IMR-90 (cell line): ENCODE measurements at regions not wholly inside any gene's neighbourhood (a gene's known extent, or its start where the extent isn't known, plus 50 kb on each side); places are given as distances from the start of the nearest gene placed in this dataset.

Experiments used
- ATAC-seq: fragments of 200-7000 bp; cut with Tn5 transposase; 2 replicates; pipeline ENCODE4 v1.9.1; 2020; ENCODE audit warnings: low read depth, mild to moderate bottlenecking, moderate library complexity
- BruUV-seq: library from RNA; stranded (reverse); fragments of 400-500 nt; replicated peaks from 2 replicates; lab custom pipeline; 2021; lab: Mats Ljungman, UMichigan
- CTCF ChIA-PET: fragments of 300-600 bp; formaldehyde crosslinking; extraction: SDS; loops from one replicate; lab custom pipeline; 2021; ENCODE audit warnings: antibody characterized with exemption; lab: Yijun Ruan, JAX
- POLR2A ChIA-PET: fragments of 300-600 bp; sonication (Branson Sonifier 250); formaldehyde crosslinking; loops from one replicate; lab custom pipeline; 2022; ENCODE audit warnings: antibody characterized with exemption; ENCODE audit not compliant: unreplicated experiment; lab: Charles Lee
- DNase-seq: peaks from one replicate; pipeline ENCODE4 v3.0.0; 2013
- H2AFZ ChIP-seq: replicated peaks from 2 replicates; pipeline ENCODE3; 2013; ENCODE audit warnings: low read length, mild to moderate bottlenecking; ENCODE audit not compliant: poor library complexity
- H2AK5ac ChIP-seq: 2 replicates; pipeline ENCODE4 v1.6.1; 2013; ENCODE audit warnings: low read depth, low read length, inconsistent platforms
- H2AK9ac ChIP-seq: replicated peaks from 2 replicates; pipeline ENCODE3; 2013; ENCODE audit warnings: mild to moderate bottlenecking, low read depth, low read length, moderate library complexity; ENCODE audit not compliant: poor library complexity
- H2BK120ac ChIP-seq: 2 replicates; pipeline ENCODE4 v1.6.1; 2013; ENCODE audit warnings: low read depth, low read length, inconsistent platforms
- H2BK15ac ChIP-seq: 3 replicates; pipeline ENCODE4 v1.6.1; 2013; ENCODE audit warnings: low read depth, low read length, inconsistent platforms
- H2BK20ac ChIP-seq: 2 replicates; pipeline ENCODE4 v1.6.1; 2013; ENCODE audit warnings: low read depth, mild to moderate bottlenecking, inconsistent platforms, low read length, moderate library complexity
- H2BK5ac ChIP-seq: 2 replicates; pipeline ENCODE4 v1.6.1; 2013; ENCODE audit warnings: mild to moderate bottlenecking, low read depth, low read length, inconsistent platforms; ENCODE audit not compliant: poor library complexity, severe bottlenecking
- H3K14ac ChIP-seq: replicated peaks from 2 replicates; pipeline ENCODE4 v1.6.1; 2013; ENCODE audit warnings: low read depth, low read length, inconsistent platforms
- H3K18ac ChIP-seq: 2 replicates; pipeline ENCODE4 v1.6.1; 2013; ENCODE audit warnings: low read depth, low read length, control low read depth
- H3K23ac ChIP-seq: 2 replicates; pipeline ENCODE4 v1.6.1; 2013; ENCODE audit warnings: low read depth, low read length, inconsistent platforms
- H3K27ac ChIP-seq: 2 replicates; pipeline ENCODE4 v1.5.1; 2013; ENCODE audit warnings: mild to moderate bottlenecking, control low read depth, low read length; ENCODE audit not compliant: insufficient read depth
- H3K27me3 ChIP-seq: 2 replicates; pipeline ENCODE4 v1.6.1; 2013; ENCODE audit warnings: low read length; ENCODE audit not compliant: control insufficient read depth, insufficient read depth
- H3K36me3 ChIP-seq: 2 replicates; pipeline ENCODE4 v1.6.1; 2013; ENCODE audit warnings: low read length, mixed read lengths; ENCODE audit not compliant: control insufficient read depth, insufficient read depth
- H3K4ac ChIP-seq: 2 replicates; pipeline ENCODE4 v1.6.1; 2013; ENCODE audit warnings: low read depth, low read length, inconsistent platforms
- H3K4me1 ChIP-seq: 2 replicates; pipeline ENCODE4 v1.6.1; 2013; ENCODE audit warnings: low read length, mixed read lengths; ENCODE audit not compliant: control insufficient read depth, insufficient read depth
- H3K4me2 ChIP-seq: 2 replicates; pipeline ENCODE4 v1.6.1; 2013; ENCODE audit warnings: low read depth, mild to moderate bottlenecking, control low read depth, low read length, moderate library complexity
- H3K4me3 ChIP-seq: 2 replicates; pipeline ENCODE4 v1.5.1; 2013; ENCODE audit warnings: low read depth, mild to moderate bottlenecking, control low read depth, low read length, moderate library complexity; ENCODE audit not compliant: insufficient read depth
- H3K56ac ChIP-seq: 2 replicates; pipeline ENCODE4 v1.6.1; 2013; ENCODE audit warnings: low read length, inconsistent platforms; ENCODE audit not compliant: insufficient read depth; ENCODE audit errors: extremely low read depth
- H3K79me1 ChIP-seq, 2 experiments: 2 replicates each; pipeline ENCODE4 v1.6.1; 2013; ENCODE audit warnings: low read length in 2 of 2, inconsistent platforms in 1 of 2, low read depth in 1 of 2
- H3K9ac ChIP-seq: 2 replicates; pipeline ENCODE4 v1.6.1; 2013; ENCODE audit warnings: low read depth, low read length, control low read depth
- H3K9me1 ChIP-seq: 2 replicates; pipeline ENCODE4 v1.6.1; 2013; ENCODE audit warnings: low read length, inconsistent platforms; ENCODE audit not compliant: insufficient read depth
- H3K9me3 ChIP-seq: 2 replicates; pipeline ENCODE4 v1.6.1; 2013; ENCODE audit warnings: low read length; ENCODE audit not compliant: control insufficient read depth, insufficient read depth
- H4K20me1 ChIP-seq: 2 replicates; pipeline ENCODE4 v1.6.1; 2013; ENCODE audit warnings: low read length, inconsistent platforms; ENCODE audit not compliant: insufficient read depth
- H4K5ac ChIP-seq: 2 replicates; pipeline ENCODE4 v1.6.1; 2013; ENCODE audit warnings: mild to moderate bottlenecking, low read depth, low read length, control low read depth
- H4K8ac ChIP-seq, 2 experiments: 2 replicates each; pipeline ENCODE4 v1.6.1; 2013; ENCODE audit warnings: low read depth in 2 of 2, low read length in 2 of 2, control low read depth in 1 of 2, inconsistent platforms in 1 of 2
- H4K91ac ChIP-seq: 2 replicates; pipeline ENCODE4 v1.6.1; 2013; ENCODE audit warnings: low read depth, low read length, inconsistent platforms; ENCODE audit not compliant: insufficient read depth
- BHLHE40 ChIP-seq: fragments of 150-350 bp; IDR thresholded peaks from 2 replicates; pipeline ENCODE4 v1.6.1; 2016; ENCODE audit warnings: mild to moderate bottlenecking, low read depth, low read length
- CEBPB ChIP-seq: IDR thresholded peaks from 2 replicates; pipeline ENCODE4 v1.6.1; 2012; ENCODE audit warnings: low read depth, low read length, improper control_type of control experiment
- FOS ChIP-seq: fragments of 150-350 bp; IDR thresholded peaks from 2 replicates; pipeline ENCODE4 v1.6.1; 2016; ENCODE audit warnings: low read depth, low read length
- MAFK ChIP-seq: IDR thresholded peaks from 2 replicates; pipeline ENCODE4 v1.6.1; 2012; ENCODE audit warnings: low read depth, low read length, improper control_type of control experiment
- NFE2L2 ChIP-seq: fragments of 150-350 bp; IDR thresholded peaks from 2 replicates; pipeline ENCODE4 v1.6.1; 2016; ENCODE audit warnings: low read depth, mild to moderate bottlenecking, low read length
- POLR2A ChIP-seq: IDR thresholded peaks from 2 replicates; pipeline ENCODE4 v1.6.1; 2012; ENCODE audit warnings: mild to moderate bottlenecking, low read depth, low read length
- RAD21 ChIP-seq: IDR thresholded peaks from 2 replicates; pipeline ENCODE4 v1.6.1; 2012; ENCODE audit warnings: low read length, improper control_type of control experiment
- RFX5 ChIP-seq: IDR thresholded peaks from 2 replicates; pipeline ENCODE4 v1.8.0; 2012; ENCODE audit warnings: low read depth, mild to moderate bottlenecking, low read length, moderate library complexity
- WGBS, 2 experiments: methylation state at CpG; one replicate each; pipeline versions ENCODE4 v1.1.5 to v1.1.7; 2013; ENCODE audit warnings: missing lambda C conversion rate in 2 of 2; ENCODE audit not compliant: insufficient read length in 1 of 2; ENCODE audit errors: extremely low coverage in 2 of 2; 5-methylcytosine and 5-hydroxymethylcytosine counted together
- dilution Hi-C: fragments of 300-500 bp; cut with HindIII; formaldehyde crosslinking; loops from one replicate; pipeline ENCODE4 v1.14.3; 2018; ENCODE audit warnings: low sequenced_read_pairs; ENCODE audit not compliant: unreplicated experiment
- in situ Hi-C: fragments of 300-500 bp; cut with MboI; formaldehyde crosslinking; loops from 3 replicates; pipeline ENCODE4 v1.14.3; 2019; ENCODE audit warnings: low sequenced_read_pairs, inconsistent platforms, mixed read lengths
- intact Hi-C: fragments of 100-400 bp; cut with micrococcal nuclease; formaldehyde crosslinking; loops from 2 replicates; pipeline ENCODE4 v1.10.0; 2022
- TF ChIP-seq, protein P1 (sequence below): fragments of 150-350 bp; IDR thresholded peaks from 2 replicates; pipeline ENCODE4 v1.6.1; 2017; ENCODE audit warnings: mild to moderate bottlenecking, antibody characterized with exemption, low read length, low read depth
- TF ChIP-seq, protein P2 (sequence below): conservative IDR thresholded peaks from 2 replicates; pipeline ENCODE4 v1.5.1; 2012; ENCODE audit warnings: mild to moderate bottlenecking, low read depth, low read length, improper control_type of control experiment

DNA sequence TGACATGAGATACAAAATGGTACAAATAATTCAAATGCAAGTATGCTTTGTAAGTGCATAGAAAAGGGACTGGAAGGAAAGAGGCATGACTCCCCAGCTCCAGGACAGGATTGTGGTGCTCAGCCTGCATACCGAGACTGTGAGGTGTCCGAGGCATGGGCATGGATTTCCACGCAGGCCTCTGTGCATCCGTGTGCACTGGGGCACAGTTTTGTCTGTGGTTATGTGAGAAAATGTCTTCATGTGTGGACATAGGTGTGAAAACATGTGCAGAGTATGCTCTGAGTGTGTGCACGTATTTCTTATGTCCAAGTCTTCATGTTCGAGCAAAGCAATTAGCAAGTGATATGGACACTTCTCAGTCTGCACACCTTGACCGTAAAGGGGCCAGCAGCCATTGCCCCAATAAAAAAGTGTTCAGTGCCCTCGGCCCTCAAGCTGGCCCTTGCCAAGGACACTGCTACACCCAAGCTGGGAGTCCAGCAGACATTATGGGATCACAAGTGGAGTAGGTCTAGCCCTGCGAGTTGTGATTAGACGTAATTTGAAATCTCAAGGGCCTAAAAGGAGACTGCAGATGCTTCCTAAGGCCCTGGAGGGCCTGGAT, 120.7 kb downstream of the CYP26B1 start:
- Histone ChIP-seq H2AK9ac (no peak overlapping the region), H2AK5ac (no peak overlapping the region), H3K36me3 (no peaks in the 10 kb centered on the region), H3K4me3 (no peak overlapping the region), H3K9me1 (no peaks in the 10 kb centered on the region), H3K23ac (no peak overlapping the region), H3K79me1 (no peaks in the 10 kb centered on the region), H2BK15ac (no peak overlapping the region), H3K4me2 (no peak overlapping the region), H3K18ac (no peak overlapping the region), H3K56ac (no peak overlapping the region), H3K4me1 (no peaks in the 10 kb centered on the region), H3K27me3 (peaks cover 1% of the 10 kb centered on the region; the same call in 1 of the 2 replicates), H2BK5ac (no peak overlapping the region), H2BK20ac (no peak overlapping the region), H3K9ac (no peak overlapping the region), H3K9me3 (no peaks in the 10 kb centered on the region), H2AFZ (no peak overlapping the region), H4K8ac (no peak overlapping the region), H2BK120ac (no peak overlapping the region), H3K14ac (no peak overlapping the region), H3K4ac (no peak overlapping the region), H4K91ac (no peak overlapping the region), H4K5ac (no peak overlapping the region), H3K27ac (no peak overlapping the region), H4K20me1 (no peaks in the 10 kb centered on the region)
- ATAC-seq = no peak
- in situ Hi-C loops (no loop called here), dilution Hi-C loops (no loop called here), intact Hi-C loops (no loop called here)
- TF ChIP-seq CEBPB (no peak), NFE2L2 (no peak), MAFK (no peak), RAD21 (no peak), BHLHE40 (no peak), POLR2A (no peak), FOS (no peak), RFX5 (no peak)
- TF ChIP-seq, protein P1, sequence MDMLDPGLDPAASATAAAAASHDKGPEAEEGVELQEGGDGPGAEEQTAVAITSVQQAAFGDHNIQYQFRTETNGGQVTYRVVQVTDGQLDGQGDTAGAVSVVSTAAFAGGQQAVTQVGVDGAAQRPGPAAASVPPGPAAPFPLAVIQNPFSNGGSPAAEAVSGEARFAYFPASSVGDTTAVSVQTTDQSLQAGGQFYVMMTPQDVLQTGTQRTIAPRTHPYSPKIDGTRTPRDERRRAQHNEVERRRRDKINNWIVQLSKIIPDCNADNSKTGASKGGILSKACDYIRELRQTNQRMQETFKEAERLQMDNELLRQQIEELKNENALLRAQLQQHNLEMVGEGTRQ = no peak
- TF ChIP-seq, protein P2, sequence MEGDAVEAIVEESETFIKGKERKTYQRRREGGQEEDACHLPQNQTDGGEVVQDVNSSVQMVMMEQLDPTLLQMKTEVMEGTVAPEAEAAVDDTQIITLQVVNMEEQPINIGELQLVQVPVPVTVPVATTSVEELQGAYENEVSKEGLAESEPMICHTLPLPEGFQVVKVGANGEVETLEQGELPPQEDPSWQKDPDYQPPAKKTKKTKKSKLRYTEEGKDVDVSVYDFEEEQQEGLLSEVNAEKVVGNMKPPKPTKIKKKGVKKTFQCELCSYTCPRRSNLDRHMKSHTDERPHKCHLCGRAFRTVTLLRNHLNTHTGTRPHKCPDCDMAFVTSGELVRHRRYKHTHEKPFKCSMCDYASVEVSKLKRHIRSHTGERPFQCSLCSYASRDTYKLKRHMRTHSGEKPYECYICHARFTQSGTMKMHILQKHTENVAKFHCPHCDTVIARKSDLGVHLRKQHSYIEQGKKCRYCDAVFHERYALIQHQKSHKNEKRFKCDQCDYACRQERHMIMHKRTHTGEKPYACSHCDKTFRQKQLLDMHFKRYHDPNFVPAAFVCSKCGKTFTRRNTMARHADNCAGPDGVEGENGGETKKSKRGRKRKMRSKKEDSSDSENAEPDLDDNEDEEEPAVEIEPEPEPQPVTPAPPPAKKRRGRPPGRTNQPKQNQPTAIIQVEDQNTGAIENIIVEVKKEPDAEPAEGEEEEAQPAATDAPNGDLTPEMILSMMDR = no peak
- CTCF ChIA-PET = no interaction called here
- DNase-seq = no peak
- POLR2A ChIA-PET = no interaction called here
- no TSS peak for BruUV-seq
- 86% methylated on average over 7 of the region's 10 CpGs; no CpG with 5 or more reads in 1 of the 2 experiments for WGBS, 2 experiments
